Activated B cell treated with CpG ODN at 0.5 μM for 24 hours (primary cell): ENCODE measurements at regions not wholly inside any gene's neighbourhood (a gene's known extent, or its start where the extent isn't known, plus 50 kb on each side); places are given as distances from the start of the nearest gene placed in this dataset.

Experiments
- ATAC-seq: fragments of 200-7000 bp; cut with Tn5 transposase; one replicate; pipeline ENCODE4 v1.10.0; 2021; ENCODE audit warnings: low read depth, mild to moderate bottlenecking, moderate library complexity
- CTCF ChIA-PET: fragments of 350-600 bp; sonication (Branson Sonifier 250); formaldehyde crosslinking; loops from one replicate; lab custom pipeline; 2021; ENCODE audit warnings: antibody characterized with exemption; lab: Charles Lee
- POLR2A ChIA-PET: fragments of 350-600 bp; sonication (Branson Sonifier 250); formaldehyde crosslinking; loops from one replicate; lab custom pipeline; 2021; ENCODE audit warnings: antibody characterized with exemption; lab: Charles Lee
- DNase-seq: peaks from one replicate; pipeline ENCODE4 v3.0.0; 2022
- H3K27ac Mint-ChIP-seq: one replicate; pipeline ENCODE4 v1.8.0; 2020; ENCODE audit warnings: mixed read lengths
- H3K27me3 Mint-ChIP-seq: one replicate; pipeline ENCODE4 v1.8.0; 2021; ENCODE audit warnings: mixed read lengths
- H3K36me3 Mint-ChIP-seq: one replicate; pipeline ENCODE4 v1.8.0; 2021; ENCODE audit warnings: low read depth, mixed read lengths
- H3K4me1 Mint-ChIP-seq: one replicate; pipeline ENCODE4 v1.8.0; 2021; ENCODE audit warnings: mixed read lengths
- H3K4me3 Mint-ChIP-seq: one replicate; pipeline ENCODE4 v1.8.0; 2020; ENCODE audit warnings: mild to moderate bottlenecking, mixed read lengths
- H3K9me3 Mint-ChIP-seq: one replicate; pipeline ENCODE4 v1.8.0; 2020; ENCODE audit warnings: mixed read lengths
- intact Hi-C: fragments of 100-400 bp; cut with micrococcal nuclease; formaldehyde crosslinking; loops from one replicate; pipeline ENCODE4 v1.15.1; 2024
- TF ChIP-seq, protein P1 (sequence below): fragments of 200-600 bp; IDR thresholded peaks from one replicate; pipeline ENCODE4 v1.8.0; 2022; ENCODE audit warnings: antibody characterized with exemption, mild to moderate bottlenecking

DNA sequence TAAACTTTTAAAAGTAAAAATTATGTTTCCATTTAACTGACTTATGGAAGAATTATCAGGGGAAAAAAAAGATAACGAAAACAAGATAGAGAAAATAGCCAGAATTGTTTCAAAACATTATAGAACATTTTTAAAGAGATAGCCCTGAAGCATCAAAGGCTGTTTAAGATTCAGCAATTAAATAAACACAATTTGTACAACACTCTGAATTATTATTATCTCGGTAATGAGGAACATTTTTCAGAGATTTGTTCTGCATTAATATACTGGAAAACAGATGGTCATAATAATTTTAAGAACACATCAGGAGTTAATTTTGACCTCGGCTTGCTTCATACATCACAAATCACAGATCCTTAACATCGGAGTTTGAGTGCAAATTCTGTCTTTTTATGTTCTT lies 643.8 kb downstream of the SORCS1 start:
- H3K36me3 Mint-ChIP-seq, result no peaks in the 10 kb centered on the region
- H3K4me3 Mint-ChIP-seq, result no peak overlapping the region

GRCh38 chr10:106519376-106520030 lies 645.0 kb downstream of the SORCS1 start:
- ChIA-PET POLR2A (no interaction called here), CTCF (no interaction called here)
- ATAC-seq (no peak), DNase-seq (no peak)
- H3K4me1 Mint-ChIP-seq, result no peaks in the 10 kb centered on the region
- TF ChIP-seq, protein P1, sequence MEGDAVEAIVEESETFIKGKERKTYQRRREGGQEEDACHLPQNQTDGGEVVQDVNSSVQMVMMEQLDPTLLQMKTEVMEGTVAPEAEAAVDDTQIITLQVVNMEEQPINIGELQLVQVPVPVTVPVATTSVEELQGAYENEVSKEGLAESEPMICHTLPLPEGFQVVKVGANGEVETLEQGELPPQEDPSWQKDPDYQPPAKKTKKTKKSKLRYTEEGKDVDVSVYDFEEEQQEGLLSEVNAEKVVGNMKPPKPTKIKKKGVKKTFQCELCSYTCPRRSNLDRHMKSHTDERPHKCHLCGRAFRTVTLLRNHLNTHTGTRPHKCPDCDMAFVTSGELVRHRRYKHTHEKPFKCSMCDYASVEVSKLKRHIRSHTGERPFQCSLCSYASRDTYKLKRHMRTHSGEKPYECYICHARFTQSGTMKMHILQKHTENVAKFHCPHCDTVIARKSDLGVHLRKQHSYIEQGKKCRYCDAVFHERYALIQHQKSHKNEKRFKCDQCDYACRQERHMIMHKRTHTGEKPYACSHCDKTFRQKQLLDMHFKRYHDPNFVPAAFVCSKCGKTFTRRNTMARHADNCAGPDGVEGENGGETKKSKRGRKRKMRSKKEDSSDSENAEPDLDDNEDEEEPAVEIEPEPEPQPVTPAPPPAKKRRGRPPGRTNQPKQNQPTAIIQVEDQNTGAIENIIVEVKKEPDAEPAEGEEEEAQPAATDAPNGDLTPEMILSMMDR, result no peak
- intact Hi-C loops, result no loop called here
- no peak overlapping the region for H3K4me3 Mint-ChIP-seq
- H3K36me3 Mint-ChIP-seq, result no peaks in the 10 kb centered on the region
- no peak overlapping the region for H3K27ac Mint-ChIP-seq
- H3K9me3 Mint-ChIP-seq, result no peaks in the 10 kb centered on the region
- no peaks in the 10 kb centered on the region for H3K27me3 Mint-ChIP-seq

More for the DNA sequence above, 643.8 kb downstream of the SORCS1 start:
- H3K9me3 Mint-ChIP-seq, result no peaks in the 10 kb centered on the region
- TF ChIP-seq, protein P1, result no peak
- CTCF ChIA-PET, result no interaction called here
- intact Hi-C loops, result no loop called here
- H3K27me3 Mint-ChIP-seq, result no peaks in the 10 kb centered on the region
- ATAC-seq (no peak), DNase-seq (no peak)
- POLR2A ChIA-PET, result no interaction called here
- H3K4me1 Mint-ChIP-seq, result no peaks in the 10 kb centered on the region
- no peak overlapping the region for H3K27ac Mint-ChIP-seq

DNA sequence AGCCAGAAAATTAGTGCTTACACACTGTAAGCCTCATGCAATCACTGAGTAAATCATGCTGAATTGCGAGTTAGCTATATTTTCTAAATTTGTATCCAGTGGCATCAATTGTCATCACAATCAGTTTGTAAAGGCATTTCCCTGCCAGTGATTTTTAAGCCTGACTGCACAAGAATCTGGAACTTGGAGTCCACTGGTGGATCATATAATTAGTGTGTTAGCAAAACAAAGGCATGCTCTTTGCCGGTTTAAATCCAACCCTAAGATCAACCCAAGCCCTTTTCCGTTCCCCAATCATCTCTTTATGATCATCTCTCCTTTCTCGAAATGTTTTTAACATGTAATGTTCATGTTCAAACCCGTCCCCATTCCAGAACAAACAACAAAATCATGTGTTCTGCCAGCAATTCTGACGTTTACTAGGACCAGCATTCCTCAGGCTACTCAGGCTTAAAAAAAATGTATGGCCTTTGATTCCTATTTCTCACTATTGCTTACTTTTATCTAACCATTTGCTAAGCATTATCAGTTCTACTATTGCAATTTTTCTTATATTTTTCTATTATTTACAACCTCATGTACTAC lies 649.2 kb downstream of the SORCS1 start:
- intact Hi-C loops, result no loop called here
- Mint-ChIP-seq H3K27ac (no peak overlapping the region), H3K9me3 (no peaks in the 10 kb centered on the region), H3K36me3 (no peaks in the 10 kb centered on the region), H3K4me3 (no peak overlapping the region), H3K27me3 (no peaks in the 10 kb centered on the region), H3K4me1 (no peaks in the 10 kb centered on the region)
- no peak for DNase-seq
- POLR2A ChIA-PET, result no interaction called here
- CTCF ChIA-PET, result no interaction called here
- TF ChIP-seq, protein P1, result no peak
- ATAC-seq, result no peak

- Mint-ChIP-seq H3K9me3 (no peaks in the 10 kb centered on the region), H3K36me3 (no peaks in the 10 kb centered on the region), H3K4me1 (no peaks in the 10 kb centered on the region), H3K27me3 (no peaks in the 10 kb centered on the region), H3K4me3 (no peak overlapping the region), H3K27ac (no peak overlapping the region)
- ChIA-PET CTCF (no interaction called here), POLR2A (no interaction called here)
- TF ChIP-seq, protein P1, result no peak
- intact Hi-C loops, result no loop called here
- DNase-seq (no peak), ATAC-seq (no peak)
Measured at GRCh38 chr10:106513352-106513771, 651.1 kb downstream of the SORCS1 start.

GRCh38 chr10:106511917-106512316 lies 652.6 kb downstream of the SORCS1 start:
- Mint-ChIP-seq H3K4me1 (no peaks in the 10 kb centered on the region), H3K4me3 (no peak overlapping the region), H3K27ac (no peak overlapping the region), H3K27me3 (no peaks in the 10 kb centered on the region), H3K36me3 (no peaks in the 10 kb centered on the region), H3K9me3 (no peaks in the 10 kb centered on the region)
- ChIA-PET CTCF (no interaction called here), POLR2A (no interaction called here)
- no peak for DNase-seq
- TF ChIP-seq, protein P1, result no peak
- ATAC-seq, result no peak
- intact Hi-C loops, result no loop called here
